ENCODE measurements at regions not wholly inside any gene's neighbourhood (a gene's known extent, or its start where the extent isn't known, plus 50 kb on each side); places are given as distances from the start of the nearest gene placed in this dataset.

GRCh38 chr14:42353315-42353714 lies 746.6 kb downstream of the LRFN5 start:
- DNase-seq (no peak), ATAC-seq (no peak)
- Histone ChIP-seq H3K27ac (no peak overlapping the region), H3K27me3 (no peaks in the 10 kb centered on the region), H3K4me1 (no peaks in the 10 kb centered on the region), H3K36me3 (no peaks in the 10 kb centered on the region), H3K9me3 (no peaks in the 10 kb centered on the region), H3K4me3 (no peak overlapping the region)
- TF ChIP-seq CTCF (IDR thresholded peaks at IDR 0.05), result no peak
- intact Hi-C loops (cut with DNase I), result no loop called here

DNA sequence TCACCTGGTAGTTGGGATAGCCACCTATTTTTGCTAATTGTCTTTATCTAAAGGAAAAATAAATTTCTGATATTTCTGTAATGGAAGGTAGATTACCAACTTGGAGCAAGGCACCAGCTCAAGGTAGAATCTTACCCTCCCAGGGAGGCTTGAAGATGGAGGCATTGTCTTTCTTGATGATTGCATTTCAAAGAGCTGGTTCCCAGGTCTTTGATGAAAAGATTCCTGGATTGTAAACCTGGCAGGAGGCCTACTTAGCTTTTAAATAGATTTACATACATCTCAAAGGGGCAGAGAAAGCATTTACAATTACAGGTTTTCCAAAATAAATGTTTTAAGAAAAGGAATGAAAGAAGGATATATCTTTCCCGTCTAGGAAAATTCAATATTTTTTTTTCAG lies 729.2 kb downstream of the LRFN5 start:
- intact Hi-C loops (cut with DNase I), result no loop called here
- DNase-seq (no peak), ATAC-seq (no peak)
- Histone ChIP-seq H3K27me3 (no peaks in the 10 kb centered on the region), H3K9me3 (peaks cover 0 to 2% of the 10 kb centered on the region in 2 donors), H3K4me3 (no peak overlapping the region), H3K4me1 (no peaks in the 10 kb centered on the region), H3K36me3 (no peaks in the 10 kb centered on the region), H3K27ac (no peak overlapping the region)
- no peak for TF ChIP-seq CTCF (IDR thresholded peaks at IDR 0.05)

- no peaks in the 10 kb centered on the region for H3K27me3 ChIP-seq
- H3K4me1 ChIP-seq, result no peaks in the 10 kb centered on the region
- TF ChIP-seq CTCF (IDR thresholded peaks at IDR 0.05), result no peak
- H3K9me3 ChIP-seq, result peaks cover 0 to 2% of the 10 kb centered on the region in 2 donors
- no peak overlapping the region for H3K4me3 ChIP-seq
- no peaks in the 10 kb centered on the region for H3K36me3 ChIP-seq
- DNase-seq, result no peak
- ATAC-seq, result no peak
- H3K27ac ChIP-seq, result no peak overlapping the region
- intact Hi-C loops (cut with DNase I), result no loop called here
Observed at GRCh38 chr14:42334931-42335330, 728.3 kb downstream of the LRFN5 start.

- DNase-seq (no peak), ATAC-seq (no peak)
- intact Hi-C loops (cut with DNase I), result no loop called here
- no peak for TF ChIP-seq CTCF (IDR thresholded peaks at IDR 0.05)
- H3K36me3 ChIP-seq, result no peaks in the 10 kb centered on the region
- no peaks in the 10 kb centered on the region for H3K27me3 ChIP-seq
- no peak overlapping the region for H3K4me3 ChIP-seq
- peak overlapping the region in 1 of 2 donors; percentile 31 for H3K27ac ChIP-seq
- peaks cover 4 to 6% of the 10 kb centered on the region in 2 donors for H3K4me1 ChIP-seq
- no peaks in the 10 kb centered on the region for H3K9me3 ChIP-seq
Observed at GRCh38 chr14:42323426-42323825, 716.8 kb downstream of the LRFN5 start.

DNA sequence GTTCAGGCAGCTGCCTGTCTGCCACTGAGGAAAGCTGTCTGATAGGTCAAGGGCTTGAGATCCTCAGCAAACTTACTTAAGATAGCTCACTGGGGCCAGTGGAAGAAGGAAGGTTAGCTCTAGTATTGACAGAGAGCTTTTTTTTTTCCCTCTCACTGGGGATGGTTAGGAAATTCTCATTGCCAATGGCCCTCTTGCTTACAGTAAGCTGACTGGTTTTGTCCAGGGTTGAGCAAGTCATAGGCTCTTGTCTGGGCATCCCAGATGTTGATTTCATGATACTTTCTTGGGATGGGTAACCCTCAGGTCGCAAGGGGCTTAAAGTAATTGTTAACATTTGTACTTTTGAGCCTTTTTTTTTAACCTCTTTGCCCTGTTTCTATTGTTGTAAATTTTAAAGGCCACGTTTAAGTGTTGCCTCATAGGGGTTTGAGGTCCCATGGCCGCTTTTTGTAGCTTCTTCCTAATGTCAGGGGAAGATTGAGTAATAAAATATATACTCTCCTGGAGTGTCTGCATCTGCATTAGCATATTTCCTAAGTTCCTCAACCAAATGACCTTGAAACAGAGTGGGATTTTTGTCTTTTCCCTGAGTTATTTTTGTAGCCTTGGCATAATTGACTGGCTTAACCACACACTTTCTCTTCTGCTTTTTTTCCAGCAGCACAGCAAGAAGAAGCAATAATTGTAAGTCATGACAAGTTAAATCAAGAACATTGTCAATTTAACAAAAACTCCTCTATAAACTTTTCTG lies 716.0 kb downstream of the LRFN5 start:
- Histone ChIP-seq H3K4me1 (peaks cover 4 to 6% of the 10 kb centered on the region in 2 donors), H3K27me3 (no peaks in the 10 kb centered on the region), H3K4me3 (no peak overlapping the region), H3K27ac (peak overlapping the region in 1 of 2 donors; percentile 31), H3K9me3 (no peaks in the 10 kb centered on the region), H3K36me3 (no peaks in the 10 kb centered on the region)
- intact Hi-C loops (cut with DNase I), result no loop called here
- DNase-seq (no peak), ATAC-seq (peak; percentile 53)
- TF ChIP-seq CTCF (IDR thresholded peaks at IDR 0.05), result no peak
